SU-DHL-6 (cell line): ENCODE measurements at regions not wholly inside any gene's neighbourhood (a gene's known extent, or its start where the extent isn't known, plus 50 kb on each side); places are given as distances from the start of the nearest gene placed in this dataset.
A peak's percentile ranks its signal among the peaks of the same experiment; 100 is the strongest.

Experiments used
- H2AFZ ChIP-seq: fragments of 200-600 bp; sonication (generic); 2 replicates; pipeline ENCODE4 v1.6.1; 2014; ENCODE audit warnings: low read depth, mild to moderate bottlenecking, moderate library complexity, mixed read lengths, antibody characterized with exemption, low read length; ENCODE audit not compliant: severe bottlenecking
- H3F3A ChIP-seq: fragments of 200-600 bp; shearing (Covaris generic); 2 replicates; pipeline ENCODE4 v1.6.0; 2016; ENCODE audit warnings: antibody characterized with exemption, mild to moderate bottlenecking; ENCODE audit not compliant: insufficient read depth
- H3K27ac ChIP-seq: fragments of 200-600 bp; sonication (generic); 2 replicates; pipeline ENCODE4 v1.5.1; 2016; ENCODE audit warnings: low read depth, mild to moderate bottlenecking, low read length, moderate library complexity, mixed read lengths
- H3K27me3 ChIP-seq: fragments of 200-600 bp; sonication (generic), shearing (Covaris generic); 2 replicates; pipeline ENCODE4 v1.6.0; 2014; ENCODE audit warnings: mild to moderate bottlenecking, low read length
- H3K36me3 ChIP-seq: fragments of 200-600 bp; sonication (generic); 2 replicates; pipeline ENCODE4 v1.6.1; 2014; ENCODE audit warnings: mild to moderate bottlenecking, low read length, mixed read lengths
- H3K4me2 ChIP-seq: fragments of 300-600, 200-600 bp; shearing (Covaris generic), sonication (generic); 2 replicates; pipeline ENCODE4 v1.6.0; 2014; ENCODE audit warnings: low read length, low read depth, mild to moderate bottlenecking; ENCODE audit not compliant: poor library complexity, severe bottlenecking
- H3K4me3 ChIP-seq: fragments of 200-600 bp; sonication (generic); 2 replicates; pipeline ENCODE4 v1.5.1; 2014; ENCODE audit warnings: antibody characterized with exemption, low read length, mild to moderate bottlenecking, mixed read lengths; ENCODE audit not compliant: insufficient read depth, poor library complexity, severe bottlenecking
- H3K79me2 ChIP-seq: fragments of 200-600 bp; sonication (generic); 2 replicates; pipeline ENCODE4 v1.6.1; 2014; ENCODE audit warnings: mild to moderate bottlenecking, low read length, moderate library complexity; ENCODE audit not compliant: insufficient read depth
- H3K9ac ChIP-seq: fragments of 200-600 bp; sonication (generic); 2 replicates; pipeline ENCODE4 v1.7.0; 2014; ENCODE audit warnings: mild to moderate bottlenecking, low read length
- H3K9me2 ChIP-seq: fragments of 200-600 bp; sonication (generic); replicated peaks from 2 replicates; pipeline ENCODE4 v1.6.1; 2014; ENCODE audit warnings: low read length; ENCODE audit not compliant: insufficient read depth
- H3K9me3 ChIP-seq: fragments of 200-600 bp; sonication (generic); 2 replicates; pipeline ENCODE4 v1.6.1; 2014; ENCODE audit warnings: low read length, mixed read lengths; ENCODE audit not compliant: insufficient read depth
- H4K20me1 ChIP-seq: fragments of 200-600 bp; sonication (generic); 2 replicates; pipeline ENCODE4 v1.6.1; 2014; ENCODE audit warnings: low read depth, mild to moderate bottlenecking, antibody characterized with exemption, low read length, moderate library complexity, mixed read lengths
- CTCF ChIP-seq: fragments of 200-600 bp; sonication (generic); IDR thresholded peaks from one replicate; pipeline ENCODE4 v1.5.1; 2017; ENCODE audit warnings: antibody characterized with exemption, mild to moderate bottlenecking, low read length, moderate library complexity; ENCODE audit not compliant: insufficient read depth, poor library complexity, severe bottlenecking
- EZH2phosphoT487 ChIP-seq: fragments of 200-600 bp; sonication (generic), shearing (Covaris generic); conservative IDR thresholded peaks from 2 replicates; pipeline ENCODE4 v1.6.1; 2018; ENCODE audit warnings: mild to moderate bottlenecking, antibody characterized with exemption, low read length, moderate library complexity, mixed read lengths

- no peak overlapping the region for H2AFZ ChIP-seq
- no peaks in the 10 kb centered on the region for H3K36me3 ChIP-seq
- no peaks in the 10 kb centered on the region for H3F3A ChIP-seq
- H4K20me1 ChIP-seq: no peaks in the 10 kb centered on the region
- H3K27me3 ChIP-seq: no peaks in the 10 kb centered on the region
- no peak overlapping the region for H3K4me2 ChIP-seq
- TF ChIP-seq CTCF: no peak
- TF ChIP-seq EZH2phosphoT487: no peak
- H3K9ac ChIP-seq: no peak overlapping the region
- no peak overlapping the region for H3K4me3 ChIP-seq
- no peak overlapping the region for H3K27ac ChIP-seq
- H3K79me2 ChIP-seq: no peaks in the 10 kb centered on the region
- H3K9me3 ChIP-seq: no peaks in the 10 kb centered on the region
- H3K9me2 ChIP-seq: no peaks in the 10 kb centered on the region
These were observed 190.0 kb upstream of the CIBAR2 start for GRCh38 chr16:85302018-85302847.

GRCh38 chr16:85302848-85303353, 190.6 kb upstream of the CIBAR2 start:
- Histone ChIP-seq H3K79me2 (no peaks in the 10 kb centered on the region), H3K27ac (no peak overlapping the region), H3K9me3 (no peaks in the 10 kb centered on the region), H3F3A (no peaks in the 10 kb centered on the region), H3K4me2 (no peak overlapping the region), H3K27me3 (no peaks in the 10 kb centered on the region), H3K4me3 (no peak overlapping the region), H3K36me3 (no peaks in the 10 kb centered on the region), H3K9me2 (no peaks in the 10 kb centered on the region), H4K20me1 (no peaks in the 10 kb centered on the region), H2AFZ (no peak overlapping the region), H3K9ac (no peak overlapping the region)
- TF ChIP-seq CTCF (no peak), EZH2phosphoT487 (no peak)

GRCh38 chr16:85303354-85303883, 191.1 kb upstream of the CIBAR2 start:
- H3K9ac ChIP-seq: no peak overlapping the region
- H3K9me3 ChIP-seq: no peaks in the 10 kb centered on the region
- no peaks in the 10 kb centered on the region for H3K79me2 ChIP-seq
- no peak overlapping the region for H3K4me3 ChIP-seq
- no peak overlapping the region for H2AFZ ChIP-seq
- no peak overlapping the region for H3K4me2 ChIP-seq
- H3K27me3 ChIP-seq: no peaks in the 10 kb centered on the region
- no peaks in the 10 kb centered on the region for H4K20me1 ChIP-seq
- no peaks in the 10 kb centered on the region for H3K9me2 ChIP-seq
- TF ChIP-seq EZH2phosphoT487 (no peak), CTCF (peak; percentile 73)
- H3K27ac ChIP-seq: no peak overlapping the region
- H3K36me3 ChIP-seq: no peaks in the 10 kb centered on the region
- H3F3A ChIP-seq: peaks cover 2% of the 10 kb centered on the region; the same call in 1 of the 2 replicates
